Upper lobe of left lung (tissue), 4 donors: ENCODE measurements at regions not wholly inside any gene's neighbourhood (a gene's known extent, or its start where the extent isn't known, plus 50 kb on each side); places are given as distances from the start of the nearest gene placed in this dataset.

Source experiments
- POLR2A ChIP-seq, 4 donors: fragments of 450-650 bp; IDR thresholded peaks; one replicate each; pipeline ENCODE4 v1.5.1; 2016 to 2017; ENCODE audit warnings: antibody characterized with exemption in 4 of 4, mild to moderate bottlenecking in 2 of 4
- POLR2AphosphoS5 ChIP-seq, 2 donors: sonication (generic); formaldehyde crosslinking; IDR thresholded peaks; one replicate each; pipeline ENCODE4 v1.5.1; 2017; ENCODE audit warnings: antibody characterized with exemption in 2 of 2
- TF ChIP-seq, protein P1 (sequence below), 6 experiments: fragments of 450-650 bp in 4 of 6; fragments of 200-600 bp in 2 of 6; sonication (generic) in 2 of 6; IDR thresholded peaks; one replicate each; pipeline ENCODE4 v1.5.1; 2016 to 2019; ENCODE audit warnings: antibody characterized with exemption in 6 of 6

DNA sequence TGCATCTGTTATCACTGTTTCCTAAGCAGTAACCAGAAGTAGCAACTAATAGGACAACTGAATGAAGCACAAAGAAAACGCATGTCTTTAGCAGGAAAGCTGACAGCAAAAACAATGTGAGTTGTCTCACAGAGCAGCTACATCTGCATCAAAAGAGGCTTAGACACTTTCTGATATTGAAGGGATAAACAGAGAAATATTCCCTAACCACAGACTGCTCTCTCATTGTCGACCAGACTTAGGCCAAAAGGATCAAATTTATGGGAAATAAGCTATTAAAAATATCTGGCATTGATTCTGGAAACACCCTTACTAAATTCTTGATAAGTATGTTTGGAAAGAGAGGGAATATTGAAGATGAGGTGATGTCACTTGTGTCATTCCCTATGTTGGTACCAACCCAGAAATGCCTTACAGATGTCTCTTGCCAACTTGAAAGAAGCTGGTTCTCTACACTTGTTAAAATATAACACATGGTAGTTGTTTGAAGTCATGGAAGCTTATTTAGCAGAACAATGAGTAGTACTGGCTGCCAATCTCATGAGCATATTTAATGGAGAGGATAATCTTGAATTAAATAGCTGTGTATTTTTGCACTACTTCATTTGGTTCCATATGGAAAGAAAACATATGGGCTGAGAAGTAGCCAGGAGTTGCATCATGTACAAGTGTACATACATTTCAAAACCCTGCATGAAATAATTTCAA lies 929.3 kb upstream of the MAN1A1 start:
- TF ChIP-seq, protein P1, sequence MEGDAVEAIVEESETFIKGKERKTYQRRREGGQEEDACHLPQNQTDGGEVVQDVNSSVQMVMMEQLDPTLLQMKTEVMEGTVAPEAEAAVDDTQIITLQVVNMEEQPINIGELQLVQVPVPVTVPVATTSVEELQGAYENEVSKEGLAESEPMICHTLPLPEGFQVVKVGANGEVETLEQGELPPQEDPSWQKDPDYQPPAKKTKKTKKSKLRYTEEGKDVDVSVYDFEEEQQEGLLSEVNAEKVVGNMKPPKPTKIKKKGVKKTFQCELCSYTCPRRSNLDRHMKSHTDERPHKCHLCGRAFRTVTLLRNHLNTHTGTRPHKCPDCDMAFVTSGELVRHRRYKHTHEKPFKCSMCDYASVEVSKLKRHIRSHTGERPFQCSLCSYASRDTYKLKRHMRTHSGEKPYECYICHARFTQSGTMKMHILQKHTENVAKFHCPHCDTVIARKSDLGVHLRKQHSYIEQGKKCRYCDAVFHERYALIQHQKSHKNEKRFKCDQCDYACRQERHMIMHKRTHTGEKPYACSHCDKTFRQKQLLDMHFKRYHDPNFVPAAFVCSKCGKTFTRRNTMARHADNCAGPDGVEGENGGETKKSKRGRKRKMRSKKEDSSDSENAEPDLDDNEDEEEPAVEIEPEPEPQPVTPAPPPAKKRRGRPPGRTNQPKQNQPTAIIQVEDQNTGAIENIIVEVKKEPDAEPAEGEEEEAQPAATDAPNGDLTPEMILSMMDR (IDR thresholded peaks at IDR 0.05) = no peak
- TF ChIP-seq POLR2A (IDR thresholded peaks at IDR 0.05) (no peak), POLR2AphosphoS5 (IDR thresholded peaks at IDR 0.05) (no peak)
